GM21723 (cell line): ENCODE measurements at regions not wholly inside any gene's neighbourhood (a gene's known extent, or its start where the extent isn't known, plus 50 kb on each side); places are given as distances from the start of the nearest gene placed in this dataset.
"Not testable (repeated sequence)": the region's sequence is repeated elsewhere in the genome, so short reads cannot be mapped to it uniquely, and the experiment has no call there.

Experiments
- ATAC-seq: cut with Tn5 transposase; IDR thresholded peaks from one replicate; pipeline ENCODE4 v1.9.1; 2021; ENCODE audit warnings: mild to moderate bottlenecking, moderate library complexity; ENCODE audit not compliant: unreplicated experiment

GRCh38 chr7:81374641-81375040, 395.2 kb downstream of the HGF start:
- not testable (repeated sequence) for ATAC-seq

GRCh38 chr7:81370822-81371221, 399.0 kb downstream of the HGF start:
- no peak for ATAC-seq

GRCh38 chr7:81367326-81367931, 402.4 kb downstream of the HGF start:
- no peak for ATAC-seq

GRCh38 chr7:81366546-81366945, 403.3 kb downstream of the HGF start:
- no peak for ATAC-seq

GRCh38 chr7:81361769-81362312, 408.0 kb downstream of the HGF start:
- no peak for ATAC-seq

- no peak for ATAC-seq
Observed at GRCh38 chr7:81355911-81356310, 413.9 kb downstream of the HGF start.

GRCh38 chr7:81349044-81349443, 420.8 kb downstream of the HGF start:
- no peak for ATAC-seq

- no peak for ATAC-seq
Observed at GRCh38 chr7:81339946-81340345, 421.1 kb upstream of the SEMA3C start.

- no peak for ATAC-seq
Observed at GRCh38 chr7:81333536-81333935, 414.7 kb upstream of the SEMA3C start.

- ATAC-seq, result no peak
Observed at GRCh38 chr7:81333004-81333403, 414.2 kb upstream of the SEMA3C start.

- no peak for ATAC-seq
Observed at GRCh38 chr7:81331061-81332018, 412.5 kb upstream of the SEMA3C start.

- no peak for ATAC-seq
Observed at GRCh38 chr7:81330108-81330507, 411.3 kb upstream of the SEMA3C start.

GRCh38 chr7:81327468-81328266, 408.8 kb upstream of the SEMA3C start:
- ATAC-seq, result no peak

GRCh38 chr7:81321949-81322348, 403.1 kb upstream of the SEMA3C start:
- ATAC-seq, result no peak

- no peak for ATAC-seq
Observed at GRCh38 chr7:81317741-81318140, 398.9 kb upstream of the SEMA3C start.

- no peak for ATAC-seq
Observed at GRCh38 chr7:81308643-81309322, 389.9 kb upstream of the SEMA3C start.

- ATAC-seq, result no peak
Observed at GRCh38 chr7:81301815-81302214, 383.0 kb upstream of the SEMA3C start.

- no peak for ATAC-seq
Observed at GRCh38 chr7:81300753-81301152, 381.9 kb upstream of the SEMA3C start.

- no peak for ATAC-seq
Observed at GRCh38 chr7:81299711-81300110, 380.9 kb upstream of the SEMA3C start.

- ATAC-seq, result no peak
Observed at GRCh38 chr7:81298951-81299666, 380.3 kb upstream of the SEMA3C start.
